HEK293 (cell line): ENCODE measurements at regions not wholly inside any gene's neighbourhood (a gene's known extent, or its start where the extent isn't known, plus 50 kb on each side); places are given as distances from the start of the nearest gene placed in this dataset.

Experiments used
- CTCF ChIP-seq: fragments of 450-650 bp; formaldehyde crosslinking; IDR thresholded peaks from 2 replicates; pipeline ENCODE4 v1.5.1; 2016; ENCODE audit warnings: missing biosample characterization, missing genetic modification characterization
- ZNF114 ChIP-seq: fragments of 450-650 bp; formaldehyde crosslinking; IDR thresholded peaks from 2 replicates; pipeline ENCODE4 v1.5.0; 2017; ENCODE audit warnings: missing biosample characterization, missing genetic modification characterization
- ZNF148 ChIP-seq: fragments of 450-650 bp; formaldehyde crosslinking; IDR thresholded peaks from 2 replicates; pipeline ENCODE4 v1.5.0; 2017; ENCODE audit warnings: missing biosample characterization, missing genetic modification characterization, borderline replicate concordance
- ZNF274 ChIP-seq, 2 experiments: fragments of 200-500 bp in 1 of 2; fragments of 450-650 bp in 1 of 2; sonication (Bioruptor generic) in 1 of 2; formaldehyde crosslinking in 1 of 2; IDR thresholded peaks; 2 replicates each; pipeline versions ENCODE4 v1.5.1 to v1.6.1; 2014 to 2016; ENCODE audit warnings: borderline replicate concordance in 1 of 2, inconsistent platforms in 1 of 2, low read length in 1 of 2, missing biosample characterization in 1 of 2, missing genetic modification characterization in 1 of 2
- ZNF416 ChIP-seq: fragments of 450-650 bp; formaldehyde crosslinking; IDR thresholded peaks from 2 replicates; pipeline ENCODE4 v1.5.1; 2016; ENCODE audit warnings: missing biosample characterization, missing genetic modification characterization
- ZNF555 ChIP-seq: fragments of 450-650 bp; formaldehyde crosslinking; conservative IDR thresholded peaks from 2 replicates; pipeline ENCODE4 v1.5.1; 2017; ENCODE audit warnings: missing biosample characterization, mild to moderate bottlenecking, missing genetic modification characterization, inconsistent platforms
- ZNF707 ChIP-seq: fragments of 450-650 bp; formaldehyde crosslinking; IDR thresholded peaks from 2 replicates; pipeline ENCODE4 v1.5.1; 2016; ENCODE audit warnings: missing biosample characterization, missing genetic modification characterization
- ZSCAN30 ChIP-seq: fragments of 450-650 bp; IDR thresholded peaks from 2 replicates; pipeline ENCODE4 v1.5.1; 2018; ENCODE audit warnings: missing biosample characterization, mild to moderate bottlenecking, missing genetic modification characterization, moderate library complexity
- TF ChIP-seq, protein P1 (sequence below): fragments of 450-650 bp; formaldehyde crosslinking; IDR thresholded peaks from 2 replicates; pipeline ENCODE4 v1.5.1; 2017; ENCODE audit warnings: missing biosample characterization, mild to moderate bottlenecking, missing genetic modification characterization, moderate library complexity

DNA sequence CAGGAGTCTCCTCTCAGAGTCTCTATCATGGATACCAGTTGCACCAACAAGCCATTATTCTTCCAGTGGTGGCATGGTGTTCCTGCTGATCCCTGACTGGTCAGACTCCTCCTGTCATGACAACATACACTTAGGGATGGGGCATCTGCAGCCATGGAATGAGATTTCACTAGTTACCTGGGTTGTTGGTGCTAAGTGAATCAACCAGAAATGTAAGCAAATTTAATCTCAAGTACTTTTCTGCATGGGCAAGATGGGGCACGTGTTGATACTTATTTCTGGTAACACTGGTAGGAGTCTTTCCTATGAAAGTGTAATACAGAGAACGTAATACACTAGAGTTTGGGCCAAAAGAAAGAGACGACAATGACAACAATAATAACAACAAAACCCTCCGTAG, 211.5 kb upstream of the FOXN3 start:
- TF ChIP-seq ZSCAN30 (tag by site-specific recombination) (no peak), CTCF (tag by site-specific recombination) (no peak), ZNF114 (no peak), ZNF707 (tag by site-specific recombination) (no peak), ZNF416 (tag by site-specific recombination) (no peak), ZNF274 (IDR thresholded peaks at IDR 0.05; ENCODE audit: low read length) (no peak), ZNF274 (tag by site-specific recombination; IDR thresholded peaks at IDR 0.05; ENCODE audit: borderline replicate concordance) (no peak), ZNF555 (tag by site-specific recombination) (no peak), ZNF148 (tag by site-specific recombination) (no peak)
- TF ChIP-seq, protein P1, sequence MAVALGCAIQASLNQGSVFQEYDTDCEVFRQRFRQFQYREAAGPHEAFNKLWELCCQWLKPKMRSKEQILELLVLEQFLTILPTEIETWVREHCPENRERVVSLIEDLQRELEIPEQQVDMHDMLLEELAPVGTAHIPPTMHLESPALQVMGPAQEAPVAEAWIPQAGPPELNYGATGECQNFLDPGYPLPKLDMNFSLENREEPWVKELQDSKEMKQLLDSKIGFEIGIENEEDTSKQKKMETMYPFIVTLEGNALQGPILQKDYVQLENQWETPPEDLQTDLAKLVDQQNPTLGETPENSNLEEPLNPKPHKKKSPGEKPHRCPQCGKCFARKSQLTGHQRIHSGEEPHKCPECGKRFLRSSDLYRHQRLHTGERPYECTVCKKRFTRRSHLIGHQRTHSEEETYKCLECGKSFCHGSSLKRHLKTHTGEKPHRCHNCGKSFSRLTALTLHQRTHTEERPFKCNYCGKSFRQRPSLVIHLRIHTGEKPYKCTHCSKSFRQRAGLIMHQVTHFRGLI (tag by site-specific recombination): no peak
